Prostate gland (tissue), 2 donors: ENCODE measurements at regions not wholly inside any gene's neighbourhood (a gene's known extent, or its start where the extent isn't known, plus 50 kb on each side); places are given as distances from the start of the nearest gene placed in this dataset.

Source experiments
- DNase-seq: peaks from one replicate; pipeline ENCODE4 v3.0.0-alpha.2; 2019; ENCODE audit warnings: low spot score
- H3K27ac ChIP-seq, 2 donors: fragments of 200-600 bp; sonication (generic); 2 replicates each; pipeline ENCODE4 v1.5.1; 2017 to 2019
- H3K27me3 ChIP-seq: fragments of 200-600 bp; sonication (generic); replicated peaks from 2 replicates; pipeline ENCODE4 v1.5.1; 2019; ENCODE audit not compliant: insufficient read depth
- H3K36me3 ChIP-seq, 2 donors: fragments of 200-600 bp; sonication (generic); 1 replicate in 1 of 2; 2 replicates in 1 of 2; pipeline versions ENCODE4 v1.5.1 to v1.8.1; 2017 to 2019
- H3K4me1 ChIP-seq: fragments of 200-600 bp; sonication (generic); replicated peaks from 2 replicates; pipeline ENCODE4 v1.5.1; 2019
- H3K4me3 ChIP-seq, 2 donors: fragments of 200-600 bp; sonication (generic); 2 replicates each; pipeline ENCODE4 v1.5.1; 2017 to 2019
- H3K9me3 ChIP-seq: fragments of 200-600 bp; sonication (generic); 2 replicates; pipeline ENCODE4 v1.5.1; 2017
- CTCF ChIP-seq, 4 experiments: fragments of 200-600 bp in 2 of 4; fragments of 450-650 bp in 2 of 4; sonication (generic) in 2 of 4; IDR thresholded peaks; 1 replicate in 3 of 4; 2 replicates in 1 of 4; pipeline ENCODE4 v1.5.1; 2016 to 2019; ENCODE audit warnings: antibody characterized with exemption in 4 of 4, mild to moderate bottlenecking in 2 of 4, moderate library complexity in 2 of 4
- POLR2A ChIP-seq: fragments of 450-650 bp; IDR thresholded peaks from one replicate; pipeline ENCODE4 v1.6.1; 2016; ENCODE audit warnings: antibody characterized with exemption, mild to moderate bottlenecking
- POLR2AphosphoS5 ChIP-seq: sonication (generic); formaldehyde crosslinking; IDR thresholded peaks from one replicate; pipeline ENCODE4 v1.6.1; 2017; ENCODE audit warnings: antibody characterized with exemption
- whole genome bisulfite sequencing: methylation state at CpG from one replicate; pipeline ENCODE4 v1.1.5; 2018; 5-methylcytosine and 5-hydroxymethylcytosine counted together
- intact Hi-C: fragments of 100-400 bp; cut with DNase I; formaldehyde crosslinking; loops from one replicate; pipeline ENCODE4 v1.14.2; 2022

GRCh38 chr18:72128649-72129048, 415.5 kb downstream of the CBLN2 start:
- intact Hi-C loops: no loop called here
- Histone ChIP-seq H3K4me3 (no peak overlapping the region), H3K27me3 (no peaks in the 10 kb centered on the region), H3K9me3 (no peaks in the 10 kb centered on the region), H3K36me3 (no peaks in the 10 kb centered on the region), H3K4me1 (no peaks in the 10 kb centered on the region), H3K27ac (no peak overlapping the region)
- DNase-seq: no peak
- TF ChIP-seq CTCF (IDR thresholded peaks at IDR 0.05): no peak
- TF ChIP-seq POLR2AphosphoS5: no peak
- TF ChIP-seq POLR2A: no peak
- 48% methylated on average over 1 of the region's 1 CpG for WGBS

GRCh38 chr18:72122103-72122502, 422.0 kb downstream of the CBLN2 start:
- intact Hi-C loops: no loop called here
- H3K4me3 ChIP-seq: no peak overlapping the region
- no peak for DNase-seq
- TF ChIP-seq POLR2AphosphoS5 (no peak), POLR2A (no peak), CTCF (IDR thresholded peaks at IDR 0.05) (no peak)
- H3K36me3 ChIP-seq: no peaks in the 10 kb centered on the region
- no peaks in the 10 kb centered on the region for H3K4me1 ChIP-seq
- H3K27me3 ChIP-seq: no peaks in the 10 kb centered on the region
- no peaks in the 10 kb centered on the region for H3K9me3 ChIP-seq
- no peak overlapping the region for H3K27ac ChIP-seq

GRCh38 chr18:72119082-72119481, 425.1 kb downstream of the CBLN2 start:
- no peaks in the 10 kb centered on the region for H3K27me3 ChIP-seq
- no peaks in the 10 kb centered on the region for H3K9me3 ChIP-seq
- intact Hi-C loops: no loop called here
- no peak for TF ChIP-seq POLR2A
- TF ChIP-seq CTCF (IDR thresholded peaks at IDR 0.05): no peak
- TF ChIP-seq POLR2AphosphoS5: no peak
- WGBS: 91% methylated on average over 7 of the region's 7 CpGs
- H3K4me3 ChIP-seq: no peak overlapping the region
- no peak for DNase-seq
- no peaks in the 10 kb centered on the region for H3K4me1 ChIP-seq
- H3K36me3 ChIP-seq: no peaks in the 10 kb centered on the region
- no peak overlapping the region for H3K27ac ChIP-seq

GRCh38 chr18:72114801-72115594, 429.1 kb downstream of the CBLN2 start:
- intact Hi-C loops: no loop called here
- no peak overlapping the region for H3K27ac ChIP-seq
- no peaks in the 10 kb centered on the region for H3K36me3 ChIP-seq
- no peaks in the 10 kb centered on the region for H3K4me1 ChIP-seq
- H3K4me3 ChIP-seq: no peak overlapping the region
- 85% methylated on average over 4 of the region's 4 CpGs for WGBS
- TF ChIP-seq POLR2AphosphoS5 (no peak), CTCF (IDR thresholded peaks at IDR 0.05) (no peak), POLR2A (no peak)
- no peaks in the 10 kb centered on the region for H3K9me3 ChIP-seq
- no peaks in the 10 kb centered on the region for H3K27me3 ChIP-seq
- no peak for DNase-seq
